HG02885 (cell line): ENCODE measurements at regions not wholly inside any gene's neighbourhood (a gene's known extent, or its start where the extent isn't known, plus 50 kb on each side); places are given as distances from the start of the nearest gene placed in this dataset.

ENCODE experiments used
- ATAC-seq: cut with Tn5 transposase; IDR thresholded peaks from one replicate; pipeline ENCODE4 v1.9.1; 2021; ENCODE audit warnings: mild to moderate bottlenecking; ENCODE audit not compliant: unreplicated experiment, poor library complexity

- ATAC-seq = no peak
Observed at GRCh38 chr21:33152732-33153130, 77.0 kb upstream of the IFNAR2 start.

DNA sequence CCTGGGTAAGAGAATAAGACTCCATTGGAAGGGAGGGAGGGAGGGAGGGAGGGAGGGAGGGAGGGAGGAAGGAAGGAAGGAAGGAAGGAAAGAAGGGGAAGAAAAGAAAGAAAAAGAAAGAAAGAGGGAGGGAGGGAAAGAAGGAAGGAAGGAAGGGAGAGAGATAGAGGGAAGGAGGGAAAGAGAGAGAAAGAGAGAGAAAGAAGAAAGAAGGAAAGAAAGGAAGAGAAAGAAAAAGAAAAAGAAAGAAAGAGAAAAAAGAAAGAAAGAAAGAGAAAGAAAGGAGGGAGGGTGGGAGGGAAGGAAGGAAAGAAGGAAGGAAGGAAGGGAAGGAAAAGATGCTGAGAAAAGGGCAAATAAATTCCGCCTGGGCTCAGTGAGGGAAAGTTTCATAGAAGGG is 74.7 kb upstream of the IFNAR2 start:
- no peak for ATAC-seq

- ATAC-seq = no peak
Observed at GRCh38 chr21:33155422-33155821, 74.3 kb upstream of the IFNAR2 start.

DNA sequence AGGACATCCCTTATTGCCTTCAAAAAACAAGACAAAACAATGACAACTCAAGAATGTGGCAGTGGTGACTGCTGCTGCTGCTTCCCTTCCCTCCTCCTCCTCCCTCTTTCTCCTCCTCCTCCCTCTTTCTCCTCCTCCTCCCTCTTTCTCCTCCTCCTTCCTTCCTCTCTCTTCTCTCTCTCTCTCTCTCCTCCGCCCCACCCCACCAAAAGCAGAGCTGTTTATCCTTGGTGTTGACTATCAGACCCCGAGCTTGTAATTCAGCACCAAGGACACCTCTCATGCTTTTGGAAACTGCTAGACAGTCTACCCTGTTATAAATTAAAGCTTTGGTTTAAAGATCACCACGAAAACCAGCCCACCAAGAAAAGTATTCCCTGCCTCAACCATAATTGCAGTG is 72.4 kb upstream of the IFNAR2 start:
- no peak for ATAC-seq

GRCh38 chr21:33158654-33159053 is 71.1 kb upstream of the IFNAR2 start:
- ATAC-seq = no peak

- no peak for ATAC-seq
Observed at GRCh38 chr21:33162436-33162951, 67.2 kb upstream of the IFNAR2 start.

GRCh38 chr21:33168886-33169285 is 60.9 kb upstream of the IFNAR2 start:
- no peak for ATAC-seq

GRCh38 chr21:33169359-33169758 is 60.4 kb upstream of the IFNAR2 start:
- ATAC-seq = no peak

DNA sequence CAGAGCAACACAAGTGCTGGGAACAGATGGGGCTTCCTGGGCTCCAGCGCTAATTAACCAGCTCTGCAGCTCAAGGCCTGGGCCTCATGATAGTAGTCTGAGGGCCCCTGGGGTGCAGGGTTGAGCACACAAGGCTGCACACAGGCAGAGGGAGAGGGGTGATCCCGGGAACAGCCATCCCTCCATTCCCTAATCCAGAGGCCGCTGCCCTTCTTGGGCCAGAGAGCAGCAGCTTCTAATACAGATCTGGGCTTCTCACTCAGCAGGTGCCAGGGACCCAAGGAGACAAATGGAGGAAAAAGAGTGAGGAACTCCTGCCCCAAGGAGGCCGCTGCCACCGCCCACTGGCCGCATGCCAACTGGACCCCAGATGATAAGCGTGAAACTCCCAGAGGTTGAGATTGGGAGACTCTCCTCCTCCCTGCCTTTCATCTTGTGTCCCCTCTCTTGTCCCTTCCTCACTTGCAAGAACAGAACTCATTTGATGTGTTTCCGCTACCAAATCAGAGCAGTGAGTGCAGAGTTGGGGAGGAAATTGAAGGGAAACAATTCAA is 58.0 kb upstream of the IFNAR2 start:
- no peak for ATAC-seq

DNA sequence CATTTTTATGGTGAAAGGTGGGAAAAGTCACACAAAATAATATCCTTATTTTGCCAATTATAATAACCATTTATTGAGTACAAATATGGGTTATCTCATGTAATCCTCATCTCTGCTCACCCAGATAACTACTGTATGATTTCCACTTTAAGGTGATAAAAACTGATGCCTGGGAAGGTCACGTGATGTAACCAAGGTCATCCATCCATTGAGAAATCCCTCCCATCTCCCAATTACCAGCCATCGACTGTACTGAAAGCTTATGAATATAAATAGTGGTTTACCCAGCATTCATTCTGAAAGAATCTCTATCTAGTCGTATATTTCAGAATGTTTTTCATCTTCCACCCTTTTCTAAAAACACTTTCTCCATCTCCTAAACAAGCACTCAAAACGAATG is 55.0 kb upstream of the IFNAR2 start:
- ATAC-seq = no peak
